Activated gamma-delta T cell treated with Interleukin-2 at 50 U/mL for 16 hours (primary cell): ENCODE measurements at regions not wholly inside any gene's neighbourhood (a gene's known extent, or its start where the extent isn't known, plus 50 kb on each side); places are given as distances from the start of the nearest gene placed in this dataset.
"Not testable (repeated sequence)": the region's sequence is repeated elsewhere in the genome, so short reads cannot be mapped to it uniquely, and the experiment has no call there.

Experiments used
- DNase-seq: peaks from one replicate; pipeline ENCODE4 v3.0.0-alpha.2; 2020

GRCh38 chr1:220942278-220942677, 63.0 kb downstream of the HLX start:
- DNase-seq = no peak

- not testable (repeated sequence) for DNase-seq
Measured at GRCh38 chr1:220942914-220943313, 63.7 kb downstream of the HLX start.

GRCh38 chr1:220943319-220943996, 64.2 kb downstream of the HLX start:
- no peak for DNase-seq

- DNase-seq = no peak
Measured at GRCh38 chr1:220950576-220950975, 71.3 kb downstream of the HLX start.

DNA sequence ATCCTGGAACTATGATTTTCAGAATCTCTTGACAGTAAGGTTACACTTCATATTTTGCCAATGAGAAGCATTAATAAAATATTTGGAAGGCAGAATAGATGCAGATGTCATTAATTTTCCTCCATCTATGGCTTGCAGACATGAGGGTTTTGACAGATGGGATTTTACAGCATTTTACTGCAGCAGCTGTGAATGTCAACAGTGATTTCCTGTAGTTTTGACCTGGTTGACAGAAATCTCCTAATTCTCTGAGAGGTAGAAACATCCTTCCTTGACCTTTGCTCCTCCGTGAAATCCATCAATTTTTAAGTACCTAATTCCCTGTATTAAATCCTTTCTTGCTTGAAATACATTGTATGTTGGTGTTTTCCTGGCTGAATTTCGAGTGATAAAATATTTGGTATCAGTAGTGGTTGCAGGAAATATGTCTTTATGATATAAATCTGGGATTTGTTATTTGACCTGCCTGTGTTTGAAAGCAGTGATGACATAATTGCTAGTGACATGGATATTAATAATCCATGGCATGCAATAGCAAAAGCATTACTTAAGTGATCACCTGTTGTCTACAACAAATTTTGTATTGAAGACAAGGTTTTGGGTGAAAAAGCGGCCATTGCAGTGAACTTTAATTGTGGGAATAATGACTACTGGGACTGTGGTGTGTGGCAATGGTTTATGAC, 73.9 kb downstream of the HLX start:
- DNase-seq = no peak

DNA sequence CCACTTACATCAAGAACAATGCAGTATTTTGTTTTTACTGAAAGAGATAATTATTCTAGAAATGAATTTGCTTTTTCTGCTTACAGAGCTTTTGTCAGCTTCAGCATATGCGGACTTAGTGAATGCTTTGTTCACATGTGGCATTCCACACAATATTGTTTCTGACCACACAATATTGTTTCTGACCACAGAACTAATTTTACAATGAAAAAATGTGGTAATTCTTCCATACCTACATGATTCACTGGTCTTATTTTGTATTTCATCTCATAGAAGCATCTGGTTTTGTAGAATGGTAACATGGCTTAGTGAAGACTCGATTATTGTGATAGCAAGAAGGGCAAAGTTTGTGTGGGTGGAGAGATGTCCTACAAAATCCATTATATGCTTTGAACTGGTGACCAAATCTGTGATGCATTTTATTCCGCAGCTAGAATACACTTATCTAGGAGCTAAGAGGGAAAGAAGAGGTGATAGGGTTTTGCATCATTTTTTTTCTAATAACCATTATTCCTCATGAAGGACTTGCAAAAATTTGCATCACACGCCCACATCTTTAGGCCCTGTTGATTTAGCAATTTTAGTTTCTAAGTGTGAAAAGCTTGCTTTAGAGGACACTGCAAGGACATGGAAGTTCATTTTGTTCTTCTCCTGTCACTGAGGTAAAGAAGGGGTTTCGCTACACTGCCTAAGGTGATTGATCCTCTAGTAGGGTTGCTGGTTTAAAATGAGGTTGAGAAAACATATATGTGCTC, 75.3 kb downstream of the HLX start:
- no peak for DNase-seq

GRCh38 chr1:220955116-220955515, 75.9 kb downstream of the HLX start:
- DNase-seq = no peak

DNA sequence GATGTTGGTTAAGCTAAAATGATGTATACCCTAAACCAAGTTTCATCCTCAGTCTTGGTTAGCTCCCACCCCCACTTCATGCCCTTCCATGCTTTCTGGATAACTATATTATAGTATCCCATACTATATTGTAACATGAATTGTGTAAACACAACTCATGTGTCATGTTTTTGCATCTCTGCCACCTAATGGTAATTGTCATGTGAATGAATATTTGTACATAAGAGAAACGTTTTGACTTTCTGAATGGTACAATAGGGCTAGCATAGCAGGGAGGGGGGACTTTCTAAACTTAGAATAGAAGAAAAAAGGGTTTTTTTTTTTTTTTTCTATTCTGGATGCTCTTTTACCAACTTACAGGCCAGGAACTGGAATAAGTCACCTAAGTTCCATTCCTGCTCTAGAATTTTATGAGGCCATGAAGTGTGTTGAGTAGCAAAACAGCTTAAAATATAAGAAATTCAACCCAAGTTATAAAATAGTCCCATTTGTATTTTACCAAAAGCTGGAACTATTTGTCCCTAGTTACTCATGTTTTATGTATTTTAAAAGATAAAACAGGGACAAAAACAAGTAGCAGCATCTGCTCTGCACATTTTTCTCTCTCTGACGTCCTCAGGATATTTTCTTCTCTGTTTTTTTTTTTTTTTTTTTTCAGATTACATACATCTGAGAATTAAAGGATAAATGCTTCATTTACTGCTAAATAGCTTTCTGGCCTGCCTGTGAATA, 77.4 kb downstream of the HLX start:
- no peak for DNase-seq

DNA sequence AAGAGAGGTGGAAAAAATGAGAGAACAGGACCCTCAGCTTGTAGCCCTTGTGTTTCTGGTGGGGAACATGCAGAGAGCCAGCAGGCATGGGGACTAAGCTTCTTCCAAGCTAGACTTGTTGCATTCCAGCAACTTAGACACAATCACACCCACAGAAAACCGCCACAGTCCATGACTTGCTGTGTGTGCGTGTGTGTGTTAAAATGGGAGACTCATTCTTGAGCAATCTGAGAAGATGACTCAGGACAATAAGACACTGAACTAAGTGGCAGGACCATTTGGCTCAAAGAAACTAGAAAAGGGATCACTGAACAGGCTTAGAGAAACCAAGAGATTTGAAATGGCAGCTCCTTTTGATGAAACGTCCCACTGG, 78.0 kb downstream of the HLX start:
- DNase-seq = no peak

DNA sequence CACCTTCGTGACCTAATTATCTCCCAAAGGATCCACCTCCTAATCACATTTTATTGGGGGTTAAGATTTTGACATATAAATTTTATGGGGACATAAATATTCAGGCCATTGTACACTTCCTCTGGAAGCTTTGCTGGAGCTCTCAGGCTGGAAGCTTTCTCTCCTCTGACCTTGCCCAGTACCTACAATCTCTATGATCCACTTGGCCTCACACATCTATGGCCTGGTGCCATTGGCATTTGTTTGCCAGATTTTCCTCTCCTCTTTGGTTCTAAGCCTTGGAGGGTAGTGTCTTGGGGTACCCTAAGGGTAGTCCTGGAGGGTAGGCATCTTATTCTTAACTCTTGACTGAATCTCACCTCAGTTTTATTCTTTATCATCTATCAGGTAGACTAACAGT, 79.0 kb downstream of the HLX start:
- no peak for DNase-seq

DNA sequence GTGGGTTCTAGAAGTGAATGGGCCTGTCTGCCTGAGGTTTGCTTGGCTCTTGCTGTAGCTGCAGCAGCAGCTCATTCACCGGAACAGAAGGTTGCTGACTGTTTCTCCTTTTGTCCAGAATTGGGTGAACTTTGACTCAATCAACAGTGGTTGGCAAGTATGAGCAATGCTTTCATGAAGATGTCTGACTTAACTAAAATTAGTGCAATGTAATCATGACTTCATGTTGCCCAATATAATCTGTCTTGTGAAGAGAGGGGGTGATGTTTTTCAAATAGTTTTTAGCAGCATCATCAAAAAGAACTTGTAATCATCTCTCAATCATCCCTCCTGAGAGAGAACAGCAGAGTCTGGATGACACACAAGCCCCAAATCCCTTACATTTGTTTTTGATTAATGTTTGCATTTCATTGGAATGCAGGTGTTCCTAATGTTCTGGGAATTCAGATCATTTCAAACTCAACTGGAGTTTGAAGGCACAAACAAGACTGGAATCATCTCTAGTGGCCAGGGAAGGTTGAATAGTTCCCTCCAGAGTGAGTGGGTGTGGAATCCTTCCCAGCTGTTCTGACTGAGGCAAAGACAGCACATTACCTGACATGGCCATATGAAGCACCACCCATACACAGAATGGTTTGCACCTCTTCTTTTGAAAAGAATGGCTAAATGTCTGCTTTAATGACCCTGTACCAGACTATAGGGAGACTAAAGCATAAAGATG, 82.9 kb downstream of the HLX start:
- no peak for DNase-seq

DNA sequence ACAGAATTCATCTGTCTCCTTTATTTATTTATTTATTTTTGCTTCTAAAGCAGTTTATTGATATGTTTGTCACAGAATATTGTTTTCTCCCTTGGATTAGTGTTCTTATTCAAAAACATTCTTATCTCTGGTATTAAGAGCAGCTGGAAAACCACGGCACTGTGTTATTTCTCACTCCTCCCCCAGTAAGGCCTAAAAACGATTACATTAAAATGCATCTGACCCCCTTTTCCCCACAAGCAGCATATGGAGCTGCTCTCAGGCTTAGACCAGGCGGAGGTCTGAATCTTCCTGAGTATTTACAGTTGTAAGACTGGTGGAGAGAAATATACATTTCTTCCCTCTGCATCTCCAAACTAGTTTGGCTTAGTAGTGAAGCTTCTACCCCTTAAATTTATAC, 86.8 kb downstream of the HLX start:
- no peak for DNase-seq

GRCh38 chr1:220966473-220966872, 87.2 kb downstream of the HLX start:
- no peak for DNase-seq

DNA sequence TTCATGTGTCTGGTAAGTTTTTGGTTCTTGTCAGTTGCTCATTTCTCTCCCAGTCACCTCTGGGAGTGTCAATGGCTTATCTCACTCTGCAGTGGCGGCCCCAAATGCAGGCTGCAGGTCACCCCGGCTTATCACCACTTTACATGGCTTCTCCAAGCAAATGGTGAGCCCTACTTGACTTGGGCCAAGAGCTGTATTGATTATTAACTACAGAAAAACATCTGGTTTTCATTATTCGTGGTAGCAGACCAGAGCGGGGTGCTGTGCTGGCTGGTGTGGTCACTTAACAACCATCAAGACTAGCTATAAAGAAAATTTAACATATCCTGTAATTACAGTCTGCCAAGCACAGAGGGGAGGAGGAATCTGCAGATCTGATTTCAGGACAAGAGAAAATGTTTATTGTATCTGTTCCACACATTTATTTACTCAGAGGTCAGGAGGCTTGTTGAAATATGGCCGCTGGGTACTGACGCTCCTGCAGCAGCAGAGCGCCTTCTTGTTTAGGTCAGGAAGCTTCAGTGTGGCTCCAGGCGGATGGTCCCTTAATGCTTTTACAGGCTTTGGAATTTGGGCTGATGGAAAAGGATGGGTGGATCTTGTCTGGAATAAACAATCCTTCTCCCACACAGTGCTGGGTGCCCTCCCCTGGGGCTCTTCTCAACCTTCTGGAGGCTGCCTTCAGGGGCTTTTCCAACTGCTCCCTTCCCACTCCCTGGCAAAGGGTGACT, 87.8 kb downstream of the HLX start:
- no peak for DNase-seq

DNA sequence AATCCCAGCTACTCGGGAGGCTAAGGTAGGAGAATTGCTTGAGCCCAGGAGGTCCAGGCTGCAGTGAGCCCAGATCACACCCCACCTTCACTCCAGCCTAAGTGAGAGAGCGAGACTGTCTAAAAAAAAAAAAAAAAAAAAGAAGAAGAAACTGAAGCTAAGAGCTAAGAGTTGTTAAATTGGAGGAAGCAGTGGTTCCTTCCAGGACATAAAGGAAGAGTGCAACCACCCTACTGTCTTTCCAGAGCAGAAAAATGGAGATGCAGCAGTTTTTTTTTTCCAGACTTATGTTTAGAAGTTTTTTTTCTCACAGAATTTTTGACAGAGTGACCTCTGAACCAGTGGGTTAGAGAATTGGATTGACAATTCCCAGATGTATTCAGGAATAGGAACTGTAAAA, 88.7 kb downstream of the HLX start:
- no peak for DNase-seq

- DNase-seq = not testable (repeated sequence)
Measured at GRCh38 chr1:220969281-220969680, 90.0 kb downstream of the HLX start.

- no peak for DNase-seq
Measured at GRCh38 chr1:220970311-220970710, 91.1 kb downstream of the HLX start.

GRCh38 chr1:220971221-220971620, 92.0 kb downstream of the HLX start:
- DNase-seq = no peak

DNA sequence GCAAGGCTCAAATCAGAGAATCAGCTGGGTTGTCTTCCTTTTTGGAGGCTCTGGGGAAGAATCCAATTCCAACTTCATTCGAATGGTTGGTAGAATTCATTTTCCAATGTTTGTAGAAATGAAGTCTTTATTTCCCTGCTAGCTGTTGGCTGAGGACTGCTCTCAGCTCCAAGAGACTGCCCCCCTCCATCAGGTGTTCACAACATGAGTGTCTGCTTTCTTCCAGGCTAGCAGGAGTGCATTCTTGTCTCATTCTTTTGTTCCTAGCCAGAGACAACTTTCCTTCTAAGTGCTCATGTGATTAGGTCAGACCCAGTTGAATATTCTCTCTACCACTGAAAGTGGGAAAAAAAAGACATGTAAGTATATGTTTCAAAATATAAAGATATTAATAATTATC, 95.2 kb downstream of the HLX start:
- DNase-seq = no peak

GRCh38 chr1:220976390-220976789, 97.1 kb downstream of the HLX start:
- no peak for DNase-seq

DNA sequence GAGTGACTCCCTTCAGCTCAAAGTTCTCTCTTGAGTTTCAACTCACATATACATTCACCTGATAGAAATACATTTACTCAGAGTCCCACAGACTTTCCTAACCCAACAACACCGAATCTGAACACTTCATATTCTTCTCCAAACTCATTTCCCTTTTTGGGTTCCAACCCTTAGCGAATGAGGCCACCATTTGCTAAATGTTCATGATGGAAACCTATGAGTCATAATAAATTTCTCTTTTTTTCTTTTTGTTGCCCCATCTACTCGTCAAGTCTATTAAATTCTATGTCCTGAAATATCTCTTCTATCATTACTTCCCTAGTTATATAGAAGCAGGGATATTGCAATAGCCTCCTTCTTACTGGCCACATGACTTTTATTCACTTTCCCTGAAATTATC, 100.1 kb downstream of the HLX start:
- no peak for DNase-seq

GRCh38 chr1:220982686-220983085, 103.4 kb downstream of the HLX start:
- no peak for DNase-seq
